H1 (cell line): ENCODE measurements at regions not wholly inside any gene's neighbourhood (a gene's known extent, or its start where the extent isn't known, plus 50 kb on each side); places are given as distances from the start of the nearest gene placed in this dataset.

Experiments
- CTCF ChIA-PET: fragments of 300-600 bp; sonication (Branson Sonifier 250); formaldehyde crosslinking; loops from one replicate; lab custom pipeline; 2021; ENCODE audit not compliant: partially characterized antibody; lab: Charles Lee
- POLR2A ChIA-PET: fragments of 300-600 bp; sonication (Branson Sonifier 250); formaldehyde crosslinking; loops from one replicate; lab custom pipeline; 2021; ENCODE audit warnings: inconsistent platforms; ENCODE audit not compliant: partially characterized antibody; lab: Charles Lee
- DNase-seq, 2 experiments: peaks; one replicate each; pipeline versions ENCODE4 v3.0.0 to v3.0.0-alpha.2; 2010 to 2022; ENCODE audit warnings: low spot score in 2 of 2, low read depth in 1 of 2, mixed read lengths in 1 of 2
- FAIRE-seq: peaks from 2 replicates; lab custom pipeline; 2011; peaks lifted over from hg19 to GRCh38; lab: Jason Lieb, UNC
- H2AFZ ChIP-seq: 2 replicates; pipeline ENCODE4 v1.8.1; 2012; ENCODE audit warnings: low read length, inconsistent platforms
- H2AK5ac ChIP-seq: 2 replicates; pipeline ENCODE4 v1.6.1; 2013; ENCODE audit warnings: low read depth, low read length
- H2BK120ac ChIP-seq: replicated peaks from 2 replicates; pipeline ENCODE3; 2013; ENCODE audit warnings: low read depth, low read length, inconsistent platforms
- H2BK12ac ChIP-seq: 2 replicates; pipeline ENCODE4 v1.6.1; 2013; ENCODE audit warnings: low read depth, low read length
- H2BK15ac ChIP-seq: 2 replicates; pipeline ENCODE4 v1.6.1; 2013; ENCODE audit warnings: low read length
- H2BK20ac ChIP-seq: 2 replicates; pipeline ENCODE4 v1.6.1; 2013; ENCODE audit warnings: low read length
- H2BK5ac ChIP-seq: 2 replicates; pipeline ENCODE4 v1.6.1; 2013; ENCODE audit warnings: low read depth, low read length
- H3K14ac ChIP-seq: 2 replicates; pipeline ENCODE4 v1.6.1; 2013; ENCODE audit warnings: inconsistent platforms; ENCODE audit not compliant: insufficient read length
- H3K18ac ChIP-seq: 2 replicates; pipeline ENCODE4 v1.6.1; 2013; ENCODE audit warnings: low read length; ENCODE audit errors: extremely low read depth
- H3K23ac ChIP-seq: 2 replicates; pipeline ENCODE4 v1.6.1; 2013; ENCODE audit warnings: inconsistent platforms; ENCODE audit not compliant: insufficient read length
- H3K23me2 ChIP-seq: 2 replicates; pipeline ENCODE4 v1.6.1; 2013; ENCODE audit warnings: low read depth, low read length
- H3K27ac ChIP-seq: 2 replicates; pipeline ENCODE4 v1.6.1; 2011; ENCODE audit warnings: low read depth, low read length, inconsistent platforms
- H3K27me3 ChIP-seq, 4 experiments: replicated peaks in 1 of 4; 1 replicate in 1 of 4; 2 replicates in 3 of 4; pipeline versions ENCODE4 v1.6.1 to v1.8.1; 2011 to 2013; ENCODE audit warnings: low read length in 3 of 4, mild to moderate bottlenecking in 3 of 4, inconsistent platforms in 2 of 4, mixed read lengths in 2 of 4, moderate library complexity in 1 of 4; ENCODE audit not compliant: control insufficient read depth in 3 of 4, insufficient read depth in 3 of 4; ENCODE audit errors: extremely low read depth in 1 of 4
- H3K36me3 ChIP-seq, 4 experiments: 2 replicates each; pipeline versions ENCODE4 v1.6.1 to v1.8.1; 2011 to 2013; ENCODE audit warnings: mild to moderate bottlenecking in 4 of 4, low read length in 3 of 4, moderate library complexity in 2 of 4, control low read depth in 1 of 4, inconsistent platforms in 1 of 4; ENCODE audit not compliant: insufficient read depth in 4 of 4, control insufficient read depth in 2 of 4
- H3K4ac ChIP-seq: replicated peaks from 2 replicates; pipeline ENCODE3; 2013; ENCODE audit warnings: low read length, low read depth, mixed read lengths, inconsistent platforms; ENCODE audit not compliant: insufficient read length
- H3K4me1 ChIP-seq, 4 experiments: replicated peaks in 1 of 4; 1 replicate in 1 of 4; 2 replicates in 3 of 4; pipeline versions ENCODE4 v1.6.1 to v1.8.1; 2011 to 2013; ENCODE audit warnings: low read length in 3 of 4, inconsistent platforms in 2 of 4, mixed read lengths in 1 of 4; ENCODE audit not compliant: insufficient read depth in 4 of 4, control insufficient read depth in 3 of 4
- H3K4me2 ChIP-seq, 2 experiments: 2 replicates each; pipeline versions ENCODE4 v1.6.1 to v1.8.1; 2011 to 2013; ENCODE audit warnings: low read depth in 2 of 2, low read length in 2 of 2, control low read depth in 1 of 2, inconsistent platforms in 1 of 2, mild to moderate bottlenecking in 1 of 2; ENCODE audit not compliant: insufficient read depth in 1 of 2
- H3K4me3 ChIP-seq, 4 experiments: fragments of 200-600, 300-600 bp in 1 of 4; sonication (generic), shearing (Covaris generic), sonication (Bioruptor Twin) in 1 of 4; 2 replicates each; pipeline versions ENCODE4 v1.5.1 to v1.8.1; 2011 to 2016; ENCODE audit warnings: low read length in 4 of 4, low read depth in 3 of 4, control low read depth in 2 of 4, inconsistent platforms in 2 of 4, mild to moderate bottlenecking in 2 of 4, mixed read lengths in 1 of 4, moderate library complexity in 1 of 4; ENCODE audit not compliant: insufficient read depth in 2 of 4; ENCODE audit errors: extremely low read depth in 1 of 4
- H3K56ac ChIP-seq: replicated peaks from 2 replicates; pipeline ENCODE3; 2013; ENCODE audit warnings: low read depth, mild to moderate bottlenecking, mixed read lengths, low read length, inconsistent platforms; ENCODE audit not compliant: insufficient read length
- H3K79me1 ChIP-seq: 2 replicates; pipeline ENCODE4 v1.6.1; 2013; ENCODE audit warnings: low read depth, low read length, control low read depth
- H3K79me2 ChIP-seq, 2 experiments: 2 replicates each; pipeline versions ENCODE4 v1.6.1 to v1.8.1; 2012 to 2013; ENCODE audit warnings: low read length in 2 of 2, mild to moderate bottlenecking in 2 of 2, inconsistent platforms in 1 of 2; ENCODE audit not compliant: insufficient read depth in 2 of 2, control insufficient read depth in 1 of 2
- H3K9ac ChIP-seq, 4 experiments: replicated peaks in 1 of 4; 1 replicate in 1 of 4; 2 replicates in 3 of 4; pipeline versions ENCODE4 v1.6.1 to v1.8.1; 2011 to 2013; ENCODE audit warnings: low read depth in 3 of 4, low read length in 3 of 4, control low read depth in 2 of 4, mild to moderate bottlenecking in 2 of 4, moderate library complexity in 2 of 4, inconsistent platforms in 1 of 4; ENCODE audit errors: extremely low read depth in 1 of 4
- H3K9me3 ChIP-seq, 2 experiments: 2 replicates each; pipeline versions ENCODE4 v1.6.1 to v1.8.1; 2012 to 2013; ENCODE audit warnings: mild to moderate bottlenecking in 2 of 2, moderate library complexity in 2 of 2, control low read depth in 1 of 2, inconsistent platforms in 1 of 2, low read depth in 1 of 2, low read length in 1 of 2, mixed read lengths in 1 of 2; ENCODE audit not compliant: insufficient read depth in 2 of 2
- H4K20me1 ChIP-seq, 2 experiments: replicated peaks in 1 of 2; 2 replicates each; pipeline versions ENCODE3 to v1.8.1; 2011 to 2013; ENCODE audit warnings: inconsistent platforms in 2 of 2, low read length in 2 of 2, mild to moderate bottlenecking in 1 of 2; ENCODE audit not compliant: insufficient read depth in 2 of 2, control insufficient read depth in 1 of 2
- H4K5ac ChIP-seq: 2 replicates; pipeline ENCODE4 v1.6.1; 2013; ENCODE audit warnings: low read length, low read depth, mixed read lengths, inconsistent platforms; ENCODE audit not compliant: insufficient read length
- H4K8ac ChIP-seq: 2 replicates; pipeline ENCODE4 v1.8.0; 2013; ENCODE audit warnings: mild to moderate bottlenecking, moderate library complexity, low read length, inconsistent platforms; ENCODE audit not compliant: insufficient read depth; ENCODE audit errors: extremely low read depth
- H4K91ac ChIP-seq: replicated peaks from 2 replicates; pipeline ENCODE3; 2013; ENCODE audit warnings: low read length, mixed read lengths, inconsistent platforms; ENCODE audit not compliant: insufficient read length
- BACH1 ChIP-seq: IDR thresholded peaks from 2 replicates; pipeline ENCODE4 v1.6.1; 2012; ENCODE audit warnings: low read length, improper control_type of control experiment
- CREB1 ChIP-seq: IDR thresholded peaks from 2 replicates; pipeline ENCODE4 v1.6.1; 2012; ENCODE audit warnings: inconsistent platforms
- CTBP2 ChIP-seq: IDR thresholded peaks from 2 replicates; pipeline ENCODE4 v1.7.0; 2011; ENCODE audit warnings: borderline replicate concordance, mild to moderate bottlenecking, moderate library complexity, mixed read lengths, low read length; ENCODE audit not compliant: insufficient read depth, insufficient read length
- GTF2F1 ChIP-seq: IDR thresholded peaks from 2 replicates; pipeline ENCODE4 v1.6.1; 2012; ENCODE audit warnings: low read depth, low read length, improper control_type of control experiment, borderline replicate concordance
- KDM4A ChIP-seq: IDR thresholded peaks from one replicate; pipeline ENCODE4 v1.7.1; 2012; ENCODE audit warnings: low read depth, mild to moderate bottlenecking, moderate library complexity, low read length, inconsistent platforms; ENCODE audit not compliant: severe bottlenecking
- PHF8 ChIP-seq: fragments of 200-600 bp; sonication (generic); conservative IDR thresholded peaks from 2 replicates; pipeline ENCODE4 v1.7.1; 2012; ENCODE audit warnings: low read depth, mild to moderate bottlenecking, inconsistent platforms, low read length, moderate library complexity
- RAD21 ChIP-seq, 2 experiments: IDR thresholded peaks in 1 of 2; conservative IDR thresholded peaks in 1 of 2; 2 replicates each; pipeline ENCODE4 v1.6.1; 2011; ENCODE audit warnings: low read depth in 2 of 2, low read length in 2 of 2, improper control_type of control experiment in 1 of 2, inconsistent platforms in 1 of 2, mild to moderate bottlenecking in 1 of 2, moderate library complexity in 1 of 2
- SP1 ChIP-seq: IDR thresholded peaks from 2 replicates; pipeline ENCODE4 v1.6.1; 2011; ENCODE audit warnings: low read depth, low read length
- TAF7 ChIP-seq: optimal IDR thresholded peaks from 2 replicates; pipeline ENCODE3; 2011; ENCODE audit warnings: low read depth, mild to moderate bottlenecking, inconsistent platforms, low read length, moderate library complexity, borderline replicate concordance
- WGBS, 2 experiments: shearing (Covaris generic) in 1 of 2; methylation state at CpG; one replicate each; pipeline versions ENCODE4 v1.1.6 to v1.1.7; 2013 to 2015; ENCODE audit warnings: low lambda C conversion rate in 2 of 2, mixed read lengths in 2 of 2, inconsistent platforms in 1 of 2, low coverage in 1 of 2, missing lambda C conversion rate in 1 of 2; ENCODE audit not compliant: insufficient replicate concordance in 2 of 2, insufficient coverage in 1 of 2, insufficient read length in 1 of 2; ENCODE audit errors: extremely low coverage in 1 of 2, missing lambda C conversion rate in 1 of 2; 5-methylcytosine and 5-hydroxymethylcytosine counted together
- TF ChIP-seq, protein P1 (sequence below), 3 experiments: IDR thresholded peaks; 1 replicate in 2 of 3; 2 replicates in 1 of 3; pipeline versions ENCODE4 v1.5.1 to v1.6.1; 2011; ENCODE audit warnings: low read length in 3 of 3, mild to moderate bottlenecking in 3 of 3, inconsistent platforms in 2 of 3, low read depth in 1 of 3, moderate library complexity in 1 of 3; ENCODE audit not compliant: insufficient read depth in 1 of 3; ENCODE audit errors: control extremely low read depth in 1 of 3
- TF ChIP-seq, protein P2 (sequence below): IDR thresholded peaks from 2 replicates; pipeline ENCODE4 v1.6.1; 2011; ENCODE audit warnings: low read length, improper control_type of control experiment

DNA sequence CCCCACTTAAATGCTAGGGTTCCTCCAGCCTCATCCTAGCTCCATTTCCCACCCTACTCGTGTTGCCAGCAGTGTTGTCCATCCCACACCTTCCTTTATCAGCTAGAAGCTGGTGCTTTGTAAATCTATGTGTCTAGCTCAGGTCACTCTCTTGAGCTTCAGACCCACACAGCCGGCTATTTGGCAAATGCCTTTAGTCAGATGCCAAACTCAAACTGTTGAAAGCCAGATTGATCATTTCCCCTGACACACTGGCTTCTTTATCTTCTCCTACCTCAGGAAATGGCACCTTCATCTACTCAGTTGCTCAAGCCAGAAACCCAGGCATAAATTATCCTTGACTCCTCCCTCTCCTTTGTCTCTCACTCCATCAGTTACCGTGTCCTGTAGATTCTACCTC is 61.5 kb upstream of the TPM1 start:
- Histone ChIP-seq H2BK12ac (no peak overlapping the region), H2BK20ac (no peak overlapping the region), H3K27ac (no peak overlapping the region), H4K20me1 (no peaks in the 10 kb centered on the region), H3K4me1 (peaks cover 0 to 3% (median 0%) of the 10 kb centered on the region in 4 experiments; a peak in 1 of 7 replicates), H3K4ac (no peak overlapping the region), H3K4me2 (no peak overlapping the region), H2BK120ac (no peak overlapping the region), H3K14ac (no peak overlapping the region), H3K9ac (no peak overlapping the region), H3K9me3 (no peaks in the 10 kb centered on the region), H3K79me2 (no peaks in the 10 kb centered on the region), H2BK15ac (no peak overlapping the region), H2BK5ac (no peak overlapping the region), H3K23ac (no peak overlapping the region), H3K4me3 (no peak overlapping the region), H4K91ac (no peak overlapping the region), H3K18ac (no peak overlapping the region), H3K27me3 (no peaks in the 10 kb centered on the region), H2AK5ac (no peak overlapping the region), H3K56ac (no peak overlapping the region), H4K5ac (no peak overlapping the region), H3K79me1 (no peaks in the 10 kb centered on the region), H4K8ac (no peak overlapping the region), H3K36me3 (no peaks in the 10 kb centered on the region), H3K23me2 (no peaks in the 10 kb centered on the region), H2AFZ (no peak overlapping the region)
- FAIRE-seq (no peak), DNase-seq (no peak)
- CTCF ChIA-PET, result no interaction called here
- WGBS, 2 experiments, result 81% methylated on average over 3 of the region's 3 CpGs; no CpG with 5 or more reads in 1 of the 2 experiments
- POLR2A ChIA-PET, result no interaction called here
- TF ChIP-seq CREB1 (no peak), SP1 (no peak), BACH1 (no peak), KDM4A (no peak), RAD21 (IDR thresholded peaks at IDR 0.05 in 1 of 2, conservative IDR thresholded peaks at IDR 0.05 in 1 of 2; ENCODE audit: low read depth in 2 of 2, low read length in 2 of 2) (no peak), GTF2F1 (no peak), PHF8 (no peak), TAF7 (no peak), CTBP2 (no peak)
- TF ChIP-seq, protein P1, sequence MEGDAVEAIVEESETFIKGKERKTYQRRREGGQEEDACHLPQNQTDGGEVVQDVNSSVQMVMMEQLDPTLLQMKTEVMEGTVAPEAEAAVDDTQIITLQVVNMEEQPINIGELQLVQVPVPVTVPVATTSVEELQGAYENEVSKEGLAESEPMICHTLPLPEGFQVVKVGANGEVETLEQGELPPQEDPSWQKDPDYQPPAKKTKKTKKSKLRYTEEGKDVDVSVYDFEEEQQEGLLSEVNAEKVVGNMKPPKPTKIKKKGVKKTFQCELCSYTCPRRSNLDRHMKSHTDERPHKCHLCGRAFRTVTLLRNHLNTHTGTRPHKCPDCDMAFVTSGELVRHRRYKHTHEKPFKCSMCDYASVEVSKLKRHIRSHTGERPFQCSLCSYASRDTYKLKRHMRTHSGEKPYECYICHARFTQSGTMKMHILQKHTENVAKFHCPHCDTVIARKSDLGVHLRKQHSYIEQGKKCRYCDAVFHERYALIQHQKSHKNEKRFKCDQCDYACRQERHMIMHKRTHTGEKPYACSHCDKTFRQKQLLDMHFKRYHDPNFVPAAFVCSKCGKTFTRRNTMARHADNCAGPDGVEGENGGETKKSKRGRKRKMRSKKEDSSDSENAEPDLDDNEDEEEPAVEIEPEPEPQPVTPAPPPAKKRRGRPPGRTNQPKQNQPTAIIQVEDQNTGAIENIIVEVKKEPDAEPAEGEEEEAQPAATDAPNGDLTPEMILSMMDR (IDR thresholded peaks at IDR 0.05; ENCODE audit: control extremely low read depth in 1 of 3, insufficient read depth in 1 of 3, low read depth in 1 of 3, low read length in 3 of 3), result no peak
- TF ChIP-seq, protein P2, sequence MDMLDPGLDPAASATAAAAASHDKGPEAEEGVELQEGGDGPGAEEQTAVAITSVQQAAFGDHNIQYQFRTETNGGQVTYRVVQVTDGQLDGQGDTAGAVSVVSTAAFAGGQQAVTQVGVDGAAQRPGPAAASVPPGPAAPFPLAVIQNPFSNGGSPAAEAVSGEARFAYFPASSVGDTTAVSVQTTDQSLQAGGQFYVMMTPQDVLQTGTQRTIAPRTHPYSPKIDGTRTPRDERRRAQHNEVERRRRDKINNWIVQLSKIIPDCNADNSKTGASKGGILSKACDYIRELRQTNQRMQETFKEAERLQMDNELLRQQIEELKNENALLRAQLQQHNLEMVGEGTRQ, result no peak
